ENCODE measurements at regions not wholly inside any gene's neighbourhood (a gene's known extent, or its start where the extent isn't known, plus 50 kb on each side); places are given as distances from the start of the nearest gene placed in this dataset.
"Not testable (repeated sequence)": the region's sequence is repeated elsewhere in the genome, so short reads cannot be mapped to it uniquely, and the experiment has no call there.

- no peak for DNase-seq
Observed at GRCh38 chr5:23451156-23451555, 56.3 kb upstream of the PRDM9 start.

- DNase-seq = no peak
Observed at GRCh38 chr5:23450187-23450586, 57.2 kb upstream of the PRDM9 start.

GRCh38 chr5:23448627-23449026, 58.8 kb upstream of the PRDM9 start:
- no peak for DNase-seq

- no peak for DNase-seq
Observed at GRCh38 chr5:23446424-23446823, 61.0 kb upstream of the PRDM9 start.

- no peak for DNase-seq
Observed at GRCh38 chr5:23445573-23445972, 61.8 kb upstream of the PRDM9 start.

- DNase-seq = no peak
Observed at GRCh38 chr5:23440703-23441102, 66.7 kb upstream of the PRDM9 start.

GRCh38 chr5:23437011-23437410, 70.4 kb upstream of the PRDM9 start:
- no peak for DNase-seq

GRCh38 chr5:23433534-23434315, 73.7 kb upstream of the PRDM9 start:
- DNase-seq = no peak

GRCh38 chr5:23428705-23429104, 78.7 kb upstream of the PRDM9 start:
- no peak for DNase-seq

GRCh38 chr5:23420214-23420613, 87.2 kb upstream of the PRDM9 start:
- not testable (repeated sequence) for DNase-seq

GRCh38 chr5:23419115-23419514, 88.3 kb upstream of the PRDM9 start:
- DNase-seq = peak; percentile 88

- DNase-seq = no peak
Observed at GRCh38 chr5:23412515-23412914, 94.9 kb upstream of the PRDM9 start.

GRCh38 chr5:23411994-23412393, 95.4 kb upstream of the PRDM9 start:
- DNase-seq = no peak

GRCh38 chr5:23411200-23411599, 96.2 kb upstream of the PRDM9 start:
- peak; percentile 58 for DNase-seq

GRCh38 chr5:23410775-23411174, 96.6 kb upstream of the PRDM9 start:
- DNase-seq = peak; percentile 55

- DNase-seq = no peak
Observed at GRCh38 chr5:23405316-23406068, 101.9 kb upstream of the PRDM9 start.

- no peak for DNase-seq
Observed at GRCh38 chr5:23402585-23402984, 104.8 kb upstream of the PRDM9 start.

GRCh38 chr5:23400951-23401350, 106.5 kb upstream of the PRDM9 start:
- DNase-seq = no peak

- no peak for DNase-seq
Observed at GRCh38 chr5:23396346-23396745, 111.1 kb upstream of the PRDM9 start.

- DNase-seq = peak; percentile 53
Observed at GRCh38 chr5:23389291-23390101, 117.9 kb upstream of the PRDM9 start.

GRCh38 chr5:23385036-23385435, 122.4 kb upstream of the PRDM9 start:
- DNase-seq = no peak

- no peak for DNase-seq
Observed at GRCh38 chr5:23372177-23372576, 135.2 kb upstream of the PRDM9 start.

- DNase-seq = no peak
Observed at GRCh38 chr5:23368393-23368792, 139.0 kb upstream of the PRDM9 start.

- DNase-seq = peak; percentile 48
Observed at GRCh38 chr5:23367874-23368273, 139.5 kb upstream of the PRDM9 start.
